EL (cell line): ENCODE measurements at regions not wholly inside any gene's neighbourhood (a gene's known extent, or its start where the extent isn't known, plus 50 kb on each side); places are given as distances from the start of the nearest gene placed in this dataset.
"Not testable (repeated sequence)": the region's sequence is repeated elsewhere in the genome, so short reads cannot be mapped to it uniquely, and the experiment has no call there.

Experiments used
- DNase-seq: peaks from one replicate; pipeline ENCODE4 v3.0.0-alpha.2; 2016

DNA sequence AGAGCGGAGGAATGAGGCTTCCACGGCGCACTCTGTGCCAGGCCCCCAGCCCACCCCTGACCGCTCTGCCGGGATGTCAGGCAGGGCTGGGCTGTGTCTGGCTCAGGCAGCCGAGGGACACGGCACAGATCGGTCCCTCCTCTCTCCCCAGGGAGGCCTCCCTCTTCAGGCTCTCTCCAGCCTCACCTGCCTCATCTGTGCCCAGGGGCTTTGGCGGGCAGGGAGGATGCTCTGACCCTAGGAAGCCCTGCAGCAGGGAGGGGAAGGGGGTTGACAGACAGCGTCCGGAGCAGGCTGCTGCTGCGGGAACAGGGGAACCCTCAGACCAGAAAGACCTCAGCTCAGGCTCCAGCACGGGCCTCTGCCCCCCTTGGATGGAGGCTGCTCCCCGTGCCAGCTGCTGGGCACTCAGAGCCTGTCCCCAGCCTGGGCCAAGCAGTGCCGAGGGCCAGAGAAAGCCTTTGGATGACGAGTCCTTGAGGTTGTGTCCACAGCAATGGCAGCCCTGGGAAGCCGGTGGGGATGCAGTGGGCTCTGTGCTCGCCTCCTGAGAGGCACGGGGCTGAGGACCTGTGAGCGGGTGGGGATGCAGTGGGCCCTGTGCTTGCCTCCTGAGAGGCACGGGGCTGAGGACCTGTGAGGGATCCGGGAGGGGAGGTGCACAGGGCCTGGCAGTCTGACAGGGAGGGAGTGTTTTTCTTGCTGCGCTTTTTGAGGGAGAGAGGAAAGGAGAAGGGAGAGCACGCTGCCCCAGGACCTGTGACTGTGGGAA, 66.9 kb downstream of the FOXL3 start:
- DNase-seq = no peak

DNA sequence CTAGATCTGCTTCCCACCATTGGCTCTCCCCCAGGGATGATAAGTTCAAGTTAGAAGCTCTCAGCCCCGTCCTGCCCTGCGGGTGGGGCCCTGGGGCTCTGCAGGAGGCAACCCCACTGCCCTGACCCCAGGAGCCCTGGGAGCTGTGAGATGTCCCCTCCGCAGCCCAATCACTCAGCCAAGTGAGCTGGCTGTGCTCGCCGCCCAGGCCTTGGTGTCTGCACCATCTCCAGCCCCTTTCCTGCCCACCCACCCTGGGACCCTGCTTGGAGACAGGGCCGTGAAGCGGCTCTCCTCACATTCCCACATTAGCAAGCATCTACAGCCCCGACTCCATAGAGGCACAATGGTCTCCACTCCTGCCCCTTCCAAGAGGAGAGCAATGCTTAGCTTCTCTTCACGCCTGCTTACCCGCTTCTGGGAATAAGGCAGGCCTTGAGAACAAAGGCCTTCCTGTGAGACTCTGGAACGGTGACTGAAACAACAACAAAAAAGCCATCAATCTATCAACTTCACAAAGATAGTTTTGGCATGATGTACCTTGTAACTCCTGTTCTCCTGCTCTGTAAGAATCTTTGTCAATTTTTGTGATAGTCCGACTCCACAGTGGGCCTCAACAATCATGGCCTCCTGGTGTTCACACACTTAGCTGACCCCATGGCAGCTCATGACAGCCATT, 67.7 kb downstream of the FOXL3 start:
- no peak for DNase-seq

GRCh38 chr7:358352-358751, 68.4 kb downstream of the FOXL3 start:
- DNase-seq = no peak

DNA sequence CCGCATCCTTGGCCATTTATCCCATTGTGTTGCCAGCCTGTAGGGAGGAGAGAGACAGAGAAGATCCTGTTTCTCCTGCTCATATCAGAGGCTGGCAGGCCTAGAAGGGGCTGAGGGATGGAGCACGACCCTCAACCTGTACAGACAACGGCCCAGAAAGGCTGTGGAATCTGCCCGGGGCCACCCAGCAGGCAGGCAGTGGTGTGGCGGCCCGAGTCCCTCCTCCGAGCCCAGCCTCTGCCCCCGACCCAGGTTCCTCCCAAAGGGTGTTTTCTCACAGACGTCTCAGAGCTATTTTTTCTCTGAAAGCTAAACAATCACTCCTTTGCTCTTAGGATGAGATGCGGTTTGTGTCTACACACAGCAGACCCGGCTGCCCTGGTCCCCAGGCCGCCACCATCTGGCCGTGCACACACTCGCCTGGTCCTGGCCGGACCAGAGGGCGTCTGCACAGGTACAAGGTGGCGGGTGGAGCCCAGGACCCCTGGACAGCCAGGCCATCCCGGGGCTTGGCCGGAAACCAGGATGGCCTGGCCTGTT, 69.3 kb downstream of the FOXL3 start:
- no peak for DNase-seq

GRCh38 chr7:359766-360361, 69.9 kb downstream of the FOXL3 start:
- no peak for DNase-seq

- no peak for DNase-seq
Measured at GRCh38 chr7:360454-361100, 70.6 kb downstream of the FOXL3 start.

- not testable (repeated sequence) for DNase-seq
Measured at GRCh38 chr7:361182-361581, 71.2 kb downstream of the FOXL3 start.

- no peak for DNase-seq
Measured at GRCh38 chr7:361680-362401, 71.9 kb downstream of the FOXL3 start.

DNA sequence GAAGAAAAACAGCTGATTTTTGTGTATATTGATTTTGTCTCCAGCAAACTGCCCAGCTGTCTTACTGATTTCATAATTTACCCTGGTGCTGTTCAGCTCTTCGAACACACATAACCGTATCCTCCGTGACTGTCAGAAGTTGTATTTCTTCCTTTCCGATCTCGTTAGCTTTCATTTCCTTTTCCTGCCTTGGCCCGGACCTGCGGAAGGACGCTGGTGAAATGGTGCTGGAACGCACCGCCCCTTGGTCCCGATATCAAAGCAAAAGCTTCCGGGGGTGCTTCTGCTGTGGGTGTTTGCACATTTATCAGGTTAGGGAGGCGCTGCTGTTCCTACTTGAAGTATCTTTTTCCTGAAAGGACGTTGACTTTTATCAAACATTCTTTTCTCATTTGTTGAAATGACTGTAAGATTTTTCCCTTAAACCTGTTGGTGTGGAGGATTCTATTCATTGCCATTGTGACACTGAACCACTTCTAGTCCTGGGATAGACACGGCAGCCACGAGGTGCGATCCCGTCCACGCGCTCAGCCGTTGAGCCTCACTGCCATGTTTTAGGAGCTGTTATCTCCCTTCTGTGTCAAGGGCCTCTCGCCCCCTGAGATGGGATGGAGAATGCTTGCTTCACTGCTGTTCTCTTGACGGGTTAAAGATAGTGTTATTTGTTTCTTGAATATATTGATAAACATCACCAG, 72.6 kb downstream of the FOXL3 start:
- DNase-seq = no peak

GRCh38 chr7:363626-364025, 73.7 kb downstream of the FOXL3 start:
- DNase-seq = no peak

- no peak for DNase-seq
Measured at GRCh38 chr7:364536-364935, 74.6 kb downstream of the FOXL3 start.

DNA sequence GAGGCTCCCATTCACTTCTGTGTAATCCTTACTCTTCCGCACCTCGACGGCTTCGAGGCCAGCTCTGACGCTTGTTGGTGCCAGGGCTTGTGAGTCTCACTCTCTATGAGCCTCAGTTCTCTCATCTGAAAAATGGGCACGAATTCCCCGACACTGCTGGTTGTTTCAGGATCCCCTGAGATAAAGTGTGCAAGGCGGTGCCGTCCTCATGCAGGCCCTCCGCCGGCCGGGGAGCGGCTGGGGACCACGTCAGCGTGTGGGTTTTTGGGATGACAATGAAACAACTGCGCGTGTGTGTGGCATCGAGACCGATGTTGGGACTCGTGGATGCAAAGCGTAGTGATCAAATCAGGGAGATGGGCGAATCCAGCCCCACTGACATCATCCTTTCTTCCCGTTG, 75.6 kb downstream of the FOXL3 start:
- no peak for DNase-seq

GRCh38 chr7:366161-366803, 76.3 kb downstream of the FOXL3 start:
- DNase-seq = peak; percentile 32

DNA sequence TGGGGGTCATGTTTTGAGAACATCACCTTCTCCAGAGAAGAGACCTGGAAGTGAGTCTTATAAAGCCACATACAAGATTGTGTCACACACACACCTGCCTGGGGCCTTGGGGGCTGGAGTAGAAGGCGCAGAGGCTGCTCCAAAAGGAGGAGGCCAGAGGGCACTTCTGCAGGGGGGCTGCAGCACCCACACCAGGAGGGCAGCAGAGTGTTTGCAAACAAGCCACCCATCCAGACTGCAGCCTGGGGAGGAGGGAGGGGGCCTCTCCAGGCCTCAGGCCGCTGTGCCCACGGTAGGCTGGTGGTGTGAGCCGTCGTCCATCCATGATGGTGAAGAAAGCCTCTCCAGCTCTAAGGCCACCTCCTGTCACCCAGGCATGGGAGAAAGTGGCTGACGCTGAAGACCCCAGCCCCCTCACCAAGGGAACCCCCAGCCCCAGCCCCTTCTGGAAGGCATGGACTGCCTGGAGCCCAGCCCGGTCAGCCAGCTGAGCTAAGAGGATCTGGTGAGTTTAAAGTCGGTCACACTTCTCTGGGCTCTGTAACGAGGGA, 77.5 kb downstream of the FOXL3 start:
- no peak for DNase-seq

GRCh38 chr7:368651-369475, 78.9 kb downstream of the FOXL3 start:
- DNase-seq = no peak

- DNase-seq = no peak
Measured at GRCh38 chr7:369476-370258, 79.7 kb downstream of the FOXL3 start.

GRCh38 chr7:370259-370625, 80.3 kb downstream of the FOXL3 start:
- no peak for DNase-seq

DNA sequence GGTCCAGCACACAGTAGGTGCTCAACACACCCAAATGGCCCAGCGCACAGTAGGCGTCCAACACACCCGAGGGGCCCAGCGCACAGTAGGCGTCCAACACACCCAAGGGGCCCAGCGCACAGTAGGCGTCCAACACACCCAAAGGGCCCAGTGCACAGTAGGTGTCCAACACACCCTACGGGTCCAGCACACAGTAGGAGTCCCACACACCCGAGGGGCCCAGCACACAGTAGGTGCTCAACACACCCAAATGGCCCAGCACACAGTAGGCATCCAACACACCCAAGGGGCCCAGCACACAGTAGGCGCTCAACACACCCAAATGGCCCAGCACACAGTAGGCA, 80.8 kb downstream of the FOXL3 start:
- no peak for DNase-seq

DNA sequence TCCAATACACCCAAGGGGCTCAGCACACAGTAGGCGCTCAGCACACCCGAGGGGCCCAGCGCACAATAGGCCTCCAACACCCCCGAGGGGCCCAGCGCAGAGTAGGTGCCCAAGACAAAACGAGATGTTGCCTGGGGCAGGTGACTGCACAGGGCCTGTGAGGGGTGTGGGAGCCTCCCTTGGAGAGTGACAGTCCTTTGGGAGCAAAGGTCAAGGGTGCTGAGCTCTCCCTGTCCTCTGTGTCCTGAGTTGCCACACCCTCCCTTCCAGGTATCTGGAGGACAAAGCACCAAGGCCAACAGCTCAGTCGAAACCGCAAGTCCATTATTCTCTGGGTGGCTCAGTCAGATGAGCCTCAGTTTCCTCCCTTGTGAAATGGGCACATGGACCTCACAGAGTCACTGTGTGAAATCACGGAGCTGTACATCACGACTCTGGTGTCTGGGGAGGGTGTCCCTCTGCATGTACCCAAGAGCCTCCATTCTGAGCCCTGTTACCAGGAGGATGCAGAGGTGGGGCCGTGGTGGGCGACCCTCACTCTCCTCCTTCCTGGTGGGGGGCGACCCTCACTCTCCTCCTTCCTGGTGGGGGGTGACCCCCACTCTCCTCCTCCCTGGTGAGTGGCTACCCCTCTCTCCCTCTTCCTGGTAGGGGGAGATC, 81.3 kb downstream of the FOXL3 start:
- DNase-seq = no peak
